HG03354 (cell line): ENCODE measurements at regions not wholly inside any gene's neighbourhood (a gene's known extent, or its start where the extent isn't known, plus 50 kb on each side); places are given as distances from the start of the nearest gene placed in this dataset.

Source experiments
- ATAC-seq: cut with Tn5 transposase; IDR thresholded peaks from one replicate; pipeline ENCODE4 v1.9.1; 2021; ENCODE audit warnings: mild to moderate bottlenecking; ENCODE audit not compliant: unreplicated experiment, poor library complexity, severe bottlenecking

- no peak for ATAC-seq
Observed at GRCh38 chr2:236896688-236897087, 189.0 kb upstream of the COPS8 start.

- ATAC-seq = no peak
Observed at GRCh38 chr2:236899146-236899545, 186.5 kb upstream of the COPS8 start.

GRCh38 chr2:236899950-236900640, 185.6 kb upstream of the COPS8 start:
- no peak for ATAC-seq

- ATAC-seq = no peak
Observed at GRCh38 chr2:236901956-236902355, 183.7 kb upstream of the COPS8 start.

- ATAC-seq = no peak
Observed at GRCh38 chr2:236903978-236904377, 181.7 kb upstream of the COPS8 start.

GRCh38 chr2:236904389-236905263, 181.1 kb upstream of the COPS8 start:
- ATAC-seq = no peak

GRCh38 chr2:236905976-236906375, 179.7 kb upstream of the COPS8 start:
- no peak for ATAC-seq

GRCh38 chr2:236908439-236909192, 177.1 kb upstream of the COPS8 start:
- ATAC-seq = no peak

- ATAC-seq = no peak
Observed at GRCh38 chr2:236909193-236909504, 176.5 kb upstream of the COPS8 start.

GRCh38 chr2:236909802-236910201, 175.9 kb upstream of the COPS8 start:
- ATAC-seq = no peak

- no peak for ATAC-seq
Observed at GRCh38 chr2:236910781-236911495, 174.8 kb upstream of the COPS8 start.

- ATAC-seq = no peak
Observed at GRCh38 chr2:236912326-236913120, 173.2 kb upstream of the COPS8 start.

- ATAC-seq = no peak
Observed at GRCh38 chr2:236915186-236915585, 170.5 kb upstream of the COPS8 start.

- ATAC-seq = no peak
Observed at GRCh38 chr2:236915726-236916125, 170.0 kb upstream of the COPS8 start.

- ATAC-seq = no peak
Observed at GRCh38 chr2:236916181-236916580, 169.5 kb upstream of the COPS8 start.

GRCh38 chr2:236916651-236917050, 169.0 kb upstream of the COPS8 start:
- ATAC-seq = no peak

GRCh38 chr2:236917164-236917563, 168.5 kb upstream of the COPS8 start:
- ATAC-seq = no peak

GRCh38 chr2:236918545-236918944, 167.1 kb upstream of the COPS8 start:
- no peak for ATAC-seq

- ATAC-seq = no peak
Observed at GRCh38 chr2:236919209-236919608, 166.5 kb upstream of the COPS8 start.
